H9 (cell line): ENCODE measurements at regions not wholly inside any gene's neighbourhood (a gene's known extent, or its start where the extent isn't known, plus 50 kb on each side); places are given as distances from the start of the nearest gene placed in this dataset.

Source experiments
- DNase-seq: peaks from one replicate; pipeline ENCODE4 v3.0.0-alpha.2; 2017
- H2AFZ ChIP-seq: one replicate; pipeline ENCODE4 v1.6.1; 2013; ENCODE audit warnings: mild to moderate bottlenecking, low read length, control low read depth, moderate library complexity
- H2AK5ac ChIP-seq: 2 replicates; pipeline ENCODE4 v1.6.1; 2013; ENCODE audit warnings: low read length, control low read depth, mixed read lengths; ENCODE audit not compliant: insufficient read length
- H2BK120ac ChIP-seq: one replicate; pipeline ENCODE4 v1.6.1; 2013; ENCODE audit warnings: low read depth, mild to moderate bottlenecking, low read length, control low read depth, inconsistent platforms; ENCODE audit not compliant: poor library complexity, severe bottlenecking
- H2BK12ac ChIP-seq: 2 replicates; pipeline ENCODE4 v1.6.1; 2013; ENCODE audit warnings: low read length, control low read depth, mixed read lengths, low read depth; ENCODE audit not compliant: insufficient read length
- H2BK15ac ChIP-seq: 2 replicates; pipeline ENCODE4 v1.6.1; 2013; ENCODE audit warnings: low read depth, low read length, control low read depth
- H2BK20ac ChIP-seq: one replicate; pipeline ENCODE4 v1.6.1; 2013; ENCODE audit warnings: low read depth, mild to moderate bottlenecking, low read length, control low read depth, inconsistent platforms; ENCODE audit not compliant: poor library complexity, severe bottlenecking
- H2BK5ac ChIP-seq: 2 replicates; pipeline ENCODE4 v1.6.1; 2013; ENCODE audit warnings: low read length, control low read depth, mixed read lengths; ENCODE audit not compliant: insufficient read length
- H3K14ac ChIP-seq: 2 replicates; pipeline ENCODE4 v1.6.1; 2013; ENCODE audit warnings: low read length, control low read depth; ENCODE audit not compliant: insufficient read depth
- H3K18ac ChIP-seq: 2 replicates; pipeline ENCODE4 v1.6.1; 2013; ENCODE audit warnings: low read depth, mild to moderate bottlenecking, mixed read lengths, low read length, control low read depth; ENCODE audit not compliant: insufficient read length
- H3K23ac ChIP-seq: 2 replicates; pipeline ENCODE4 v1.6.1; 2013; ENCODE audit warnings: low read length, control low read depth, mixed read lengths, low read depth; ENCODE audit not compliant: insufficient read length
- H3K23me2 ChIP-seq: 2 replicates; pipeline ENCODE4 v1.6.1; 2013; ENCODE audit warnings: low read depth, mild to moderate bottlenecking, mixed read lengths, low read length, control low read depth; ENCODE audit not compliant: insufficient read length, poor library complexity, severe bottlenecking
- H3K27ac ChIP-seq: 2 replicates; pipeline ENCODE4 v1.5.1; 2013; ENCODE audit warnings: low read length, control low read depth, mixed read lengths, low read depth; ENCODE audit not compliant: insufficient read length
- H3K27me3 ChIP-seq: 2 replicates; pipeline ENCODE4 v1.6.1; 2013; ENCODE audit warnings: low read length, control low read depth, inconsistent platforms; ENCODE audit not compliant: insufficient read depth
- H3K4ac ChIP-seq: 2 replicates; pipeline ENCODE4 v1.6.1; 2013; ENCODE audit warnings: low read depth, mild to moderate bottlenecking, control low read depth, inconsistent platforms, low read length, moderate library complexity
- H3K4me1 ChIP-seq: 2 replicates; pipeline ENCODE4 v1.6.1; 2013; ENCODE audit warnings: low read length, control low read depth, inconsistent platforms; ENCODE audit not compliant: insufficient read depth
- H3K4me2 ChIP-seq: 2 replicates; pipeline ENCODE4 v1.6.1; 2013; ENCODE audit warnings: low read length, control low read depth, mixed read lengths; ENCODE audit not compliant: insufficient read length, insufficient read depth
- H3K56ac ChIP-seq: 2 replicates; pipeline ENCODE4 v1.6.1; 2013; ENCODE audit warnings: low read depth, mild to moderate bottlenecking, mixed read lengths, low read length, control low read depth; ENCODE audit not compliant: insufficient read length
- H3K79me1 ChIP-seq: 2 replicates; pipeline ENCODE4 v1.6.1; 2013; ENCODE audit warnings: low read depth, mild to moderate bottlenecking, moderate library complexity, low read length, control low read depth, inconsistent platforms; ENCODE audit not compliant: insufficient read depth, poor library complexity, severe bottlenecking
- H3K79me2 ChIP-seq: 2 replicates; pipeline ENCODE4 v1.6.1; 2013; ENCODE audit warnings: low read length, control low read depth, inconsistent platforms; ENCODE audit not compliant: insufficient read depth
- H3K9ac ChIP-seq: 2 replicates; pipeline ENCODE4 v1.6.1; 2013; ENCODE audit warnings: low read length, control low read depth, mixed read lengths; ENCODE audit not compliant: insufficient read length; ENCODE audit errors: extremely low read depth
- H3K9me3 ChIP-seq: one replicate; pipeline ENCODE4 v1.6.1; 2013; ENCODE audit warnings: low read depth, low read length, inconsistent platforms; ENCODE audit not compliant: control insufficient read depth
- H3T11ph ChIP-seq: one replicate; pipeline ENCODE4 v1.6.1; 2013; ENCODE audit warnings: mild to moderate bottlenecking, low read length, control low read depth, inconsistent platforms
- H4K20me1 ChIP-seq: one replicate; pipeline ENCODE4 v1.6.1; 2013; ENCODE audit not compliant: control insufficient read depth, insufficient read length, insufficient read depth
- H4K5ac ChIP-seq: 2 replicates; pipeline ENCODE4 v1.6.1; 2013; ENCODE audit warnings: low read depth, mild to moderate bottlenecking, mixed read lengths, low read length, control low read depth; ENCODE audit not compliant: insufficient read length
- H4K8ac ChIP-seq: replicated peaks from 2 replicates; pipeline ENCODE4 v1.6.1; 2013; ENCODE audit warnings: low read length, control low read depth, mixed read lengths, low read depth; ENCODE audit not compliant: insufficient read length
- H4K91ac ChIP-seq: 2 replicates; pipeline ENCODE4 v1.6.1; 2013; ENCODE audit warnings: low read depth, mild to moderate bottlenecking, moderate library complexity, mixed read lengths, low read length, control low read depth; ENCODE audit not compliant: insufficient read length
- H3K27ac Mint-ChIP-seq, 3 experiments: 2 replicates in 2 of 3; 3 replicates in 1 of 3; pipeline ENCODE4 v1.8.0; 2020 to 2021; ENCODE audit warnings: mixed read lengths in 3 of 3, mild to moderate bottlenecking in 1 of 3, moderate library complexity in 1 of 3
- H3K27me3 Mint-ChIP-seq: 2 replicates; pipeline ENCODE4 v1.8.0; 2021; ENCODE audit warnings: low read depth, mild to moderate bottlenecking, moderate library complexity, mixed read lengths
- H3K36me3 Mint-ChIP-seq, 3 experiments: 2 replicates in 2 of 3; 3 replicates in 1 of 3; pipeline ENCODE4 v1.8.0; 2020 to 2021; ENCODE audit warnings: low read depth in 3 of 3, mixed read lengths in 3 of 3; ENCODE audit not compliant: insufficient read depth in 1 of 3
- H3K4me1 Mint-ChIP-seq, 2 experiments: 2 replicates each; pipeline ENCODE4 v1.8.0; 2020; ENCODE audit warnings: mixed read lengths in 2 of 2
- H3K4me3 Mint-ChIP-seq, 2 experiments: 2 replicates in 1 of 2; 3 replicates in 1 of 2; pipeline ENCODE4 v1.8.0; 2020 to 2021; ENCODE audit warnings: mild to moderate bottlenecking in 2 of 2, mixed read lengths in 2 of 2, moderate library complexity in 1 of 2
- H3K9me3 Mint-ChIP-seq, 2 experiments: 2 replicates in 1 of 2; 3 replicates in 1 of 2; pipeline ENCODE4 v1.8.0; 2020; ENCODE audit warnings: mild to moderate bottlenecking in 2 of 2, mixed read lengths in 2 of 2, moderate library complexity in 1 of 2
- WGBS: extraction: QIAGEN DNeasy Blood & Tissue Kit; methylation state at CpG from one replicate; pipeline ENCODE4 v1.1.7; 2013; ENCODE audit warnings: missing lambda C conversion rate, low lambda C conversion rate, mixed read lengths; ENCODE audit not compliant: insufficient read length; ENCODE audit errors: extremely low coverage; 5-methylcytosine and 5-hydroxymethylcytosine counted together
- TF ChIP-seq, protein P1 (sequence below): fragments of 200-600 bp; sonication (generic); conservative IDR thresholded peaks from 3 replicates; pipeline ENCODE4 v1.8.0; 2021; ENCODE audit warnings: antibody characterized with exemption, mild to moderate bottlenecking

DNA sequence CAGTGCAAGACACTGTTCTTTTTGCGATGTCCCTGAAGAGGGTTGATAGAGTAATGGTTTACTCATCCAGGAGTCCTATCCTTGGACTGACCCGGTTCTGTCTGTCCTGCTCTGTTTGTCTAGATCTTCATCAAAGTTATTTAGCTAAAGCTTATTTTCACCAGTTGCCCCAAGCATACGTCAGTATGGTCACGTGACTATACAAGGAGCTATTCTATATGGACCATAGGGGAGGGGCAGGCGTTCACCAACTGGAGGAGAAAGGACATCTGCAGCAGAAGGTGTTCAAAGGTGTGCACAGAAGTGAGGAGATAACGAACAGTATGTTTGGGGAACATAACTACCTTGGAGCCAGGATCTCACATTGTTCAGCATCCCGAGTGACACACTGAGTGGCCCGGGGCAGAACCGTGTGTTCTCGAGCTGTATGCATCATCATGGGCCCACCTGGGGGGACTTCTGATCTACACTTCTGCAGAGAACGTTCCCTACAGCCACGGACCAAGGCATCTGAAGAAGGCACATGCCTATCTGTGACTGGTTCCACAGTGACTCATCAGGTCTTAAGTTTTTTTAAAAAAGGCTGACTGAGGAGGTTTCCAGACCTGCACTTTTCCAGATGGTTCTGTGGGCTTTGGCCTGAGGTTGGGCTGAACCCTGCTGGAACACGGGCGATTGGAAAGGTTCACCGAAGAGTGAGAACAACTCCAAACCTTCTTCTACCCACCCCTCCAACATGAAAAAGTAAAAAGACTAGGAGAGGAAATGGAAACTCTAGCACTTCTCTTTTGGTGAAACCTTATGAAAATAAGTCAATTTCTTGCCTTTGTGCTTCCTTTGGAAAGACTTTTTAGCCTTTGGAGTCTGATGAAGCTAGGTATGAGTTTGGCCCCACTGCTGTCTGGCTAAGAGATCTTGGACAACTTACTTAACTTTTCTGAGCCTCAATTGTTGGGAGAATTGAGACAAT lies 68.6 kb upstream of the YWHAQ start:
- WGBS: no CpG with 5 or more reads among the region's 15 CpGs
- Histone ChIP-seq H3K14ac (no peak overlapping the region), H3K9me3 (no peaks in the 10 kb centered on the region), H3K4me1 (0 out of 2 replicates have a peak, but pooled peaks cover 3% of the 10 kb centered on the region), H3K4ac (no peak overlapping the region), H2BK20ac (no peak overlapping the region), H2BK120ac (no peak overlapping the region), H3T11ph (no peak overlapping the region), H2AK5ac (no peak overlapping the region), H3K79me1 (no peaks in the 10 kb centered on the region), H4K8ac (no peak overlapping the region), H4K20me1 (no peaks in the 10 kb centered on the region), H3K9ac (no peak overlapping the region), H2BK5ac (no peak overlapping the region), H3K23me2 (peaks cover 2% of the 10 kb centered on the region), H3K79me2 (no peaks in the 10 kb centered on the region), H3K56ac (no peak overlapping the region), H3K27ac (no peak overlapping the region), H3K18ac (no peak overlapping the region), H3K23ac (no peak overlapping the region), H2BK15ac (no peak overlapping the region), H3K27me3 (no peaks in the 10 kb centered on the region), H2AFZ (no peak overlapping the region), H4K5ac (no peak overlapping the region), H3K4me2 (no peak overlapping the region), H2BK12ac (no peak overlapping the region), H4K91ac (no peak overlapping the region)
- TF ChIP-seq, protein P1, sequence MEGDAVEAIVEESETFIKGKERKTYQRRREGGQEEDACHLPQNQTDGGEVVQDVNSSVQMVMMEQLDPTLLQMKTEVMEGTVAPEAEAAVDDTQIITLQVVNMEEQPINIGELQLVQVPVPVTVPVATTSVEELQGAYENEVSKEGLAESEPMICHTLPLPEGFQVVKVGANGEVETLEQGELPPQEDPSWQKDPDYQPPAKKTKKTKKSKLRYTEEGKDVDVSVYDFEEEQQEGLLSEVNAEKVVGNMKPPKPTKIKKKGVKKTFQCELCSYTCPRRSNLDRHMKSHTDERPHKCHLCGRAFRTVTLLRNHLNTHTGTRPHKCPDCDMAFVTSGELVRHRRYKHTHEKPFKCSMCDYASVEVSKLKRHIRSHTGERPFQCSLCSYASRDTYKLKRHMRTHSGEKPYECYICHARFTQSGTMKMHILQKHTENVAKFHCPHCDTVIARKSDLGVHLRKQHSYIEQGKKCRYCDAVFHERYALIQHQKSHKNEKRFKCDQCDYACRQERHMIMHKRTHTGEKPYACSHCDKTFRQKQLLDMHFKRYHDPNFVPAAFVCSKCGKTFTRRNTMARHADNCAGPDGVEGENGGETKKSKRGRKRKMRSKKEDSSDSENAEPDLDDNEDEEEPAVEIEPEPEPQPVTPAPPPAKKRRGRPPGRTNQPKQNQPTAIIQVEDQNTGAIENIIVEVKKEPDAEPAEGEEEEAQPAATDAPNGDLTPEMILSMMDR: no peak
- no peaks in the 10 kb centered on the region for H3K9me3 Mint-ChIP-seq
- DNase-seq: no peak
- H3K4me1 Mint-ChIP-seq: peaks cover 11 to 12% of the 10 kb centered on the region in 2 experiments
- no peak overlapping the region for H3K4me3 Mint-ChIP-seq
- no peaks in the 10 kb centered on the region for H3K36me3 Mint-ChIP-seq
- peaks cover 4% of the 10 kb centered on the region for H3K27me3 Mint-ChIP-seq
- H3K27ac Mint-ChIP-seq: no peak overlapping the region
